UCSD-AML1 (cell line): ENCODE measurements at regions not wholly inside any gene's neighbourhood (a gene's known extent, or its start where the extent isn't known, plus 50 kb on each side); places are given as distances from the start of the nearest gene placed in this dataset.
"Not testable (repeated sequence)": the region's sequence is repeated elsewhere in the genome, so short reads cannot be mapped to it uniquely, and the experiment has no call there.

Experiments used
- DNase-seq: peaks from one replicate; lab custom pipeline; 2025; ENCODE audit not compliant: unreplicated experiment; lab: John Stamatoyannopoulos, UW

GRCh38 chr1:81738875-81739274 is 61.9 kb upstream of the ADGRL2 start:
- DNase-seq: no peak

- DNase-seq: no peak
Measured at GRCh38 chr1:81733480-81733879, 67.3 kb upstream of the ADGRL2 start.

GRCh38 chr1:81731989-81732388 is 68.7 kb upstream of the ADGRL2 start:
- DNase-seq: no peak

- DNase-seq: no peak
Measured at GRCh38 chr1:81730881-81731280, 69.9 kb upstream of the ADGRL2 start.

- not testable (repeated sequence) for DNase-seq
Measured at GRCh38 chr1:81730299-81730698, 70.4 kb upstream of the ADGRL2 start.

- no peak for DNase-seq
Measured at GRCh38 chr1:81729818-81730217, 70.9 kb upstream of the ADGRL2 start.

GRCh38 chr1:81729239-81729638 is 71.5 kb upstream of the ADGRL2 start:
- no peak for DNase-seq

GRCh38 chr1:81725823-81726222 is 74.9 kb upstream of the ADGRL2 start:
- no peak for DNase-seq

- DNase-seq: not testable (repeated sequence)
Measured at GRCh38 chr1:81722631-81723328, 78.0 kb upstream of the ADGRL2 start.

GRCh38 chr1:81720256-81720655 is 80.5 kb upstream of the ADGRL2 start:
- DNase-seq: not testable (repeated sequence)

GRCh38 chr1:81717230-81717629 is 83.5 kb upstream of the ADGRL2 start:
- no peak for DNase-seq

- no peak for DNase-seq
Measured at GRCh38 chr1:81715391-81715790, 85.3 kb upstream of the ADGRL2 start.

GRCh38 chr1:81714636-81715035 is 86.1 kb upstream of the ADGRL2 start:
- DNase-seq: no peak

- no peak for DNase-seq
Measured at GRCh38 chr1:81712425-81712824, 88.3 kb upstream of the ADGRL2 start.

- no peak for DNase-seq
Measured at GRCh38 chr1:81710857-81711256, 89.9 kb upstream of the ADGRL2 start.

GRCh38 chr1:81708250-81708649 is 92.5 kb upstream of the ADGRL2 start:
- no peak for DNase-seq

- DNase-seq: no peak
Measured at GRCh38 chr1:81706650-81707435, 93.9 kb upstream of the ADGRL2 start.

- DNase-seq: no peak
Measured at GRCh38 chr1:81703756-81704463, 96.8 kb upstream of the ADGRL2 start.

GRCh38 chr1:81703391-81703755 is 97.4 kb upstream of the ADGRL2 start:
- DNase-seq: no peak

- no peak for DNase-seq
Measured at GRCh38 chr1:81702903-81703302, 97.8 kb upstream of the ADGRL2 start.

- DNase-seq: no peak
Measured at GRCh38 chr1:81702079-81702715, 98.5 kb upstream of the ADGRL2 start.
